HEK293T (cell line): ENCODE measurements at regions not wholly inside any gene's neighbourhood (a gene's known extent, or its start where the extent isn't known, plus 50 kb on each side); places are given as distances from the start of the nearest gene placed in this dataset.

Experiments used
- CTCF ChIA-PET: fragments of 350-600 bp; formaldehyde crosslinking; extraction: SDS; loops from one replicate; lab custom pipeline; 2021; ENCODE audit warnings: antibody characterized with exemption, inconsistent platforms; lab: Yijun Ruan, JAX
- POLR2A ChIA-PET: fragments of 350-600 bp; formaldehyde crosslinking; extraction: SDS; loops from one replicate; lab custom pipeline; 2020; ENCODE audit warnings: antibody characterized with exemption, inconsistent platforms; lab: Yijun Ruan, JAX
- DNase-seq: peaks from one replicate; pipeline ENCODE4 v3.0.0; 2012; ENCODE audit warnings: mixed read lengths; ENCODE audit errors: extremely low spot score
- ARNT ChIP-seq: fragments of 450-650 bp; IDR thresholded peaks from 2 replicates; pipeline ENCODE4 v1.6.1; 2017; ENCODE audit warnings: mild to moderate bottlenecking
- BHLHE40 ChIP-seq: fragments of 450-650 bp; IDR thresholded peaks from 2 replicates; pipeline ENCODE4 v1.6.1; 2016; ENCODE audit warnings: mild to moderate bottlenecking, moderate library complexity, borderline replicate concordance
- CTBP1 ChIP-seq: fragments of 450-650 bp; IDR thresholded peaks from 2 replicates; pipeline ENCODE4 v1.6.1; 2016; ENCODE audit warnings: borderline replicate concordance
- ELF4 ChIP-seq: fragments of 450-650 bp; IDR thresholded peaks from 2 replicates; pipeline ENCODE4 v1.6.1; 2017; ENCODE audit warnings: antibody characterized with exemption
- FOXA1 ChIP-seq: fragments of 450-650 bp; IDR thresholded peaks from 2 replicates; pipeline ENCODE4 v1.6.1; 2016; ENCODE audit warnings: mild to moderate bottlenecking
- FOXK2 ChIP-seq: fragments of 450-650 bp; IDR thresholded peaks from 2 replicates; pipeline ENCODE4 v1.6.1; 2016; ENCODE audit warnings: mild to moderate bottlenecking
- FOXM1 ChIP-seq: fragments of 450-650 bp; IDR thresholded peaks from 2 replicates; pipeline ENCODE4 v1.6.1; 2017; ENCODE audit warnings: mild to moderate bottlenecking, borderline replicate concordance
- HDGF ChIP-seq: fragments of 450-650 bp; IDR thresholded peaks from 2 replicates; pipeline ENCODE4 v1.6.1; 2017; ENCODE audit warnings: antibody characterized with exemption, borderline replicate concordance
- L3MBTL2 ChIP-seq: fragments of 450-650 bp; conservative IDR thresholded peaks from 2 replicates; pipeline ENCODE4 v1.6.1; 2016; ENCODE audit warnings: mild to moderate bottlenecking
- LEF1 ChIP-seq: fragments of 450-650 bp; IDR thresholded peaks from 2 replicates; pipeline ENCODE4 v1.6.1; 2017; ENCODE audit warnings: mild to moderate bottlenecking, borderline replicate concordance
- NFRKB ChIP-seq: fragments of 450-650 bp; IDR thresholded peaks from 2 replicates; pipeline ENCODE4 v1.6.1; 2016; ENCODE audit warnings: mild to moderate bottlenecking, moderate library complexity
- SP1 ChIP-seq: fragments of 450-650 bp; IDR thresholded peaks from 2 replicates; pipeline ENCODE4 v1.6.1; 2017
- SUZ12 ChIP-seq: fragments of 450-650 bp; IDR thresholded peaks from 2 replicates; pipeline ENCODE4 v1.6.1; 2016; ENCODE audit warnings: mild to moderate bottlenecking
- TARDBP ChIP-seq: fragments of 450-650 bp; IDR thresholded peaks from 2 replicates; pipeline ENCODE4 v1.6.1; 2016
- TF ChIP-seq, protein P1 (sequence below): fragments of 450-650 bp; IDR thresholded peaks from 2 replicates; pipeline ENCODE4 v1.6.1; 2016

DNA sequence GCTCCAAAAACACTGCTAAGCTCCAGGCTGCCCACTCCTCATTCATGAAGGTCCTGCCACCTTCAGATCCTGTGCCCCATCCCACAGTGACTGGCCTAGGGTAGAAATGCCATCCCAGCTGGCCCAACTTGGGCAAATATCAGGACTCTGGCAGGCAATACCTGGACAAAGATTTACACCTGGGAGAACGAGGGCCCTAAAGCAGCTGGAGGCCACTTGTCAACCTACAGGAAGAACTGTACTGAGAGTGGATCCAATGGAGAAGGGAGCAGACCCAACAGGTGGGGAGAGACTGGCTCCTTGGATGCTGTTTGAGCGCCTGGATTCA lies 57.1 kb upstream of the GATA2 start:
- ChIA-PET CTCF (no interaction called here), POLR2A (no interaction called here)
- TF ChIP-seq LEF1 (no peak), L3MBTL2 (no peak), CTBP1 (no peak), BHLHE40 (no peak), ELF4 (no peak), NFRKB (no peak), TARDBP (no peak), SUZ12 (no peak), FOXM1 (no peak), FOXK2 (no peak), FOXA1 (no peak), ARNT (no peak), SP1 (no peak)
- TF ChIP-seq, protein P1, sequence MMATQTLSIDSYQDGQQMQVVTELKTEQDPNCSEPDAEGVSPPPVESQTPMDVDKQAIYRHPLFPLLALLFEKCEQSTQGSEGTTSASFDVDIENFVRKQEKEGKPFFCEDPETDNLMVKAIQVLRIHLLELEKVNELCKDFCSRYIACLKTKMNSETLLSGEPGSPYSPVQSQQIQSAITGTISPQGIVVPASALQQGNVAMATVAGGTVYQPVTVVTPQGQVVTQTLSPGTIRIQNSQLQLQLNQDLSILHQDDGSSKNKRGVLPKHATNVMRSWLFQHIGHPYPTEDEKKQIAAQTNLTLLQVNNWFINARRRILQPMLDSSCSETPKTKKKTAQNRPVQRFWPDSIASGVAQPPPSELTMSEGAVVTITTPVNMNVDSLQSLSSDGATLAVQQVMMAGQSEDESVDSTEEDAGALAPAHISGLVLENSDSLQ = no peak
- DNase-seq = no peak

DNA sequence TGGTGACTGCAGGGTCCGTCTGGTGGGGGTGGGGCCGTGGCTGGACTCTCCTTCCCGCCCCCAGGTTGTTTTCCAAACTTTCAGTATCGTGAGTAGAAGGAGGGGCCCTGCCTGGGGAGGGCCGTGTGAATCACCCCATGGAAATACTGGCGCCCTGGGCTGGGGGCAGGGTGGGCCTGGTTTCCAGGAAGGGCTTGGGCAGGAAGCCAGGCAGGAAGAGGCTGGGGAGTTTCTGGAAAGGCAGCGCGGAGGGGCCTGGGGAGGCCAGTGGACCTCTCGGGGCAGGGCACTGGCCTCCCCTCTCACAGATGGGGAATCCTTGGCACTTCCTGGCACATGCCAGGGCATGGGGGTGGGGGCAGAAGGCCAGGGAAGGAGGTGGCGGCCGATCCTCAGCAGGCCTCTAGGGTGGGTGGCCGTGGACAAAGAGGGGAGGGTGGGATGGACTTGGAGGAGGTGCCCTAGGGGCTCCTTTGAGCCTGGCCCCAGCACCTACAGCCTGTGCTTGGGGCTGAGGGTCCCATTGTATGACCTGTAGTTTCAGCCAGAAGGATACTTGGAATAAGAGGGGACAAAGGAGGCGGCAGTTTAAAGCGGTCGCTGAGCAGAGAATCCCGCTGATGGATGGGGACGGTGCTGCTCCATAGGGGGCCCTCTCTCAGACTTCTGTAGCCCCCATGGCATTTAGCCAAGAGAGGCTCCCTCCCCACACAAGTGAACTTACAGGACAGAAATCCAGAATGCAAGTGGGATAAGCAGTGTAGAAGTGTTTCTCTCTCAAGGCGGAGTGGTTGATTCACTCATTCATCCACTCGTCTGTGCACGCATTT lies 56.5 kb upstream of the GATA2 start:
- CTCF ChIA-PET = no interaction called here
- no peak for DNase-seq
- TF ChIP-seq FOXK2 (no peak), BHLHE40 (no peak), SUZ12 (no peak), ELF4 (no peak), FOXM1 (no peak)
- POLR2A ChIA-PET = no interaction called here

DNA sequence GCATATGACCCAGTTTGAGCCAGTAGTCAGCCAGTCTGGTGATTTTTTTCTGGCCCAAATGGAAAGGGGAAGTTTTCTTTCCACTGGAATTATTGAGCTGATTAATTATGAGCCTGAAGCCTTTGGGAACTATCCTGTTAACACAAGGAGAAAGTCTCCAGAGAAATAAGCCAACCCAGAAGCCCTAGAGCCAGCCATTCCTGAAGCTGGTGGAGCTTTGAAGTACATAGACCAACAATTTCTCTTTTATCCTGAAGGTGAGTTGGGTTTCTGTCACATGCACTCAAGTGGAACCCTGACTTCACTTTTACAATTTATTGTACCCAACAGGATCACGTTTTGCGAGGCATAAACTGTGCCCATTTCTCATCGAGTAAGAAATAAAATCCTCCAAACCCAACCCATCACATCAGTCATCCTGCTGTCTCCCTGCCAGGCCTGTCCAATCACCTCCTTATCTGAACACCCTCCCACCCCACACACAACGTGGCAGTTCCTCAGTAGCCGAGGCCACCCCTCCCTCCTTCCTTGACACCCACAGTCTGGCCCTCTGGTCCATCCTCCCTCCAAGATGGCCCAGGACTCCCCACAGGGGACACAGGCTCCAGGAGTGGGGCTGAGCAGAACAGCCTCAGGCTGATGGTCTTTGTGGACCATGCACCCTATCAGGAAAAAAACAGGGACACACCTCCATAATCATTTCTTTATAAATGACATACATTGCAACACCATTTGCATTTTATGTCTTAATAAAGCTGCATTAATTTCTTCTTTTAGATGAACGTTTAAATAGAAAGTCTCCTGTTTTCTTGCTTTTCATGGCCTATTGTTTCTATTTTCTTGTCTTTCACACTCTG lies 55.7 kb upstream of the GATA2 start:
- TF ChIP-seq SP1 = no peak
- TF ChIP-seq, protein P1 = peak; percentile 89
- ChIA-PET POLR2A (no interaction called here), CTCF (no interaction called here)
- no peak for DNase-seq

DNA sequence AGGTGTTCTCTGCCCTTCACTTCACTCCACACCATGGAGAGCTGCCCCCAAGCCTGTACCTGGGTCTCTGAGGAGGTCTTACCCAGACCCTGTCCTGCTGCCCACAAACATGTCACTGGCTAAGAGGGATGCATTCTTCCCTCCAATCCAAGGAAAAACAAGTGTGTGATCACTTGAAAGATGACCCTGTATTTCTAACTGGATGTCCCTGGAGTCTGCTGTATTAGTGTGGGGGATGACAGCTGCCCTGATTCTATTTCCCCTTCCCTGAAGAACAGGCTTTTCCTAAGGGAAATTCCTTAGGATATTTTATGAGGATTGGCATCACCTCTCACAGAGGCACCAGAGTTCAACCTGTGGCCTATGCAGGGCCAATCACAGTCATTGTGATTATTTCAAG lies 55.0 kb upstream of the GATA2 start:
- no peak for DNase-seq
- no peak for TF ChIP-seq FOXA1
- TF ChIP-seq ARNT = no peak
- no peak for TF ChIP-seq SP1
- TF ChIP-seq LEF1 = no peak
- CTCF ChIA-PET = interaction anchor here (1.0 kb wide), 1 partner anchor 11 kb away, joined by 3 read pairs; no protein-coding TSS in a partner anchor
- POLR2A ChIA-PET = no interaction called here

DNA sequence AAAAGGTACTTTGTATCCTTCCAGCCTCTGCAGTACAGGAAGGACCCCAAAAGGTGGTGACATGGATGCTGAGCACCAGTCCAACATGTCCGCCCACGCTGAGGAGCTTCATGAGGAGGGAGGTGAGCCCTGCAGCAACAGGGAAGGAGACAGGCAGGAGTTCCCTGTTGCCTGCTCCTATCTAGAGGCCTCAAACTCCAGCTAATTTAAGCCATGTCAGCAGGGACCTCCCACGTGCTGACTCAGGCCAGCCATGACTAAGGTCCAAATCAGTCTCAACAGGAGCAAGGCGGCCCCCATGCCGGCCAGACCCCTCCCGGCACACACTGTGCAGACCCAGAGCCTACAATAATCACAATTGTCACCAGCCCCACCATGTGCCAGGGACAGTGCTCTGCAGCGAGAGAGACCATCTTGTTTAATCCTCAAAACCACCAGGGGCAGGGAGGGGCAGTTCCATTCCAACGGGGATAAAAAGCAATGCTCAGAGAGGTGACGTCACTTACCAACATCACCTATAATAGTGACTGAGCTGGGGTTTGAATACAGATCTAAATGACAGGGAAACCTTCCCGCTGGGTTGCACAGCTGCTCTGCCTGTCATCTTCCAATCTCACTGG lies 54.5 kb upstream of the GATA2 start:
- CTCF ChIA-PET = interaction anchor here (0.6 to 1.0 kb wide), 2 partner anchors 10 to 868 kb away, joined by 3 read pairs; no protein-coding TSS in a partner anchor
- no peak for DNase-seq
- POLR2A ChIA-PET = no interaction called here
- TF ChIP-seq NFRKB = no peak
- no peak for TF ChIP-seq ARNT
- TF ChIP-seq SP1 = no peak

DNA sequence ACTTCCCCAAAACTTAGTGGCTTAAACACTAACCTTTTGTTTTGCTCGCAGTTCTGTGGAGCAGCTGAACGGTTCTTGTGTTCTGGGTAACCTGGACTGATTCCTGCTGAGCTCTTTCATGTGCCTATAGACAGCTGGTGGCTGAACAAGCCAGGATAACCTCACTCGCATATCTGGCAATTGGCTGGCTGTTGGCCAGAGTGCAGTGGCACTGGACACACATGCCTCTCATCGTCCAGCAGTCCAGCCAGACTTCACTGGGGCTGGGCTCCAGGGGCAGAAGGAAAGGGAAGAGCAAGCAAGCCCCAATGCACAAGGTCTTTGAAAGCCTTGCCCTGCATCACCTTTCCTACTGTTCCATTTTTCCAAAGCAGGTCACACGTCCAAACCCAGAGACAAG lies 53.6 kb upstream of the GATA2 start:
- ChIA-PET POLR2A (no interaction called here), CTCF (interaction anchor here (1.0 kb wide), 1 partner anchor 10 kb away, joined by 3 read pairs; no protein-coding TSS in a partner anchor)
- DNase-seq = no peak
- no peak for TF ChIP-seq CTBP1
- no peak for TF ChIP-seq LEF1
- TF ChIP-seq FOXM1 = no peak
- TF ChIP-seq HDGF = no peak
- TF ChIP-seq TARDBP = no peak
- TF ChIP-seq, protein P1 = no peak
- no peak for TF ChIP-seq SP1
- no peak for TF ChIP-seq ARNT
- TF ChIP-seq NFRKB = no peak
- no peak for TF ChIP-seq FOXA1
- TF ChIP-seq SUZ12 = no peak
- no peak for TF ChIP-seq ELF4
